Peyer's patch (tissue), 4 donors: ENCODE measurements at regions not wholly inside any gene's neighbourhood (a gene's known extent, or its start where the extent isn't known, plus 50 kb on each side); places are given as distances from the start of the nearest gene placed in this dataset.

Experiments used
- CTCF ChIP-seq, 6 experiments: fragments of 450-650 bp in 4 of 6; fragments of 200-600 bp in 2 of 6; sonication (generic) in 1 of 6; IDR thresholded peaks; one replicate each; pipeline ENCODE4 v1.5.1; 2017 to 2019; ENCODE audit warnings: antibody characterized with exemption in 6 of 6, mild to moderate bottlenecking in 3 of 6, moderate library complexity in 1 of 6
- POLR2A ChIP-seq, 2 donors: fragments of 450-650 bp; IDR thresholded peaks; one replicate each; pipeline ENCODE4 v1.5.1; 2017; ENCODE audit warnings: antibody characterized with exemption in 2 of 2, mild to moderate bottlenecking in 2 of 2, moderate library complexity in 2 of 2

DNA sequence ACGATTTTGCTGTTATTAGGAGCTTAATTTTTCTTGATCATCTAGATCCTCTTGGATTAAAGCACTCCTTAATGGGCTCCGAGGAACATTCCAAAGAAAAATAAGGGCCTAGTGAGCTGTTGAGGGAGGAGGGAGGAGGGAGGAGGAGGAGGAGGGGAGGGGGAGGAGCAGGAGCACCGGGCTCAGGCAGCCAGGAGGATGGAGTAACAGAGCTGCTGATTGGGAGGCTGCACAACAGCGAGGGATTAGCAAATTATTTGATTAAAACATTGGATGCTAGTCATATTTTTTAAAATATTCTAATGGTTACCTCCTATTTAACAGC is 302.1 kb upstream of the RRP15 start:
- TF ChIP-seq CTCF (IDR thresholded peaks at IDR 0.05), result no peak
- no peak for TF ChIP-seq POLR2A (IDR thresholded peaks at IDR 0.05)
